Liver (tissue), 3 donors: ENCODE measurements at regions not wholly inside any gene's neighbourhood (a gene's known extent, or its start where the extent isn't known, plus 50 kb on each side); places are given as distances from the start of the nearest gene placed in this dataset.

ENCODE experiments used
- JUND ChIP-seq, 2 donors: IDR thresholded peaks; 2 replicates each; pipeline ENCODE4 v1.6.1; 2016; ENCODE audit warnings: antibody characterized with exemption in 2 of 2
- RAD21 ChIP-seq, 2 donors: IDR thresholded peaks; 2 replicates each; pipeline ENCODE4 v1.6.1; 2016; ENCODE audit warnings: antibody characterized with exemption in 2 of 2, mild to moderate bottlenecking in 2 of 2
- YY1 ChIP-seq: IDR thresholded peaks from 2 replicates; pipeline ENCODE4 v1.6.1; 2016; ENCODE audit warnings: antibody characterized with exemption, mild to moderate bottlenecking
- TF ChIP-seq, protein P1 (sequence below): fragments of 150-350 bp; IDR thresholded peaks from 2 replicates; pipeline ENCODE4 v1.5.1; 2017; ENCODE audit warnings: improper control_type of control experiment, low read depth, low read length; ENCODE audit not compliant: missing input control
- TF ChIP-seq, protein P2 (sequence below): IDR thresholded peaks from 2 replicates; pipeline ENCODE4 v1.6.1; 2016; ENCODE audit warnings: antibody characterized with exemption, mild to moderate bottlenecking
- donor health status: healthy.
- donor health status: healthy.

- TF ChIP-seq, protein P1, sequence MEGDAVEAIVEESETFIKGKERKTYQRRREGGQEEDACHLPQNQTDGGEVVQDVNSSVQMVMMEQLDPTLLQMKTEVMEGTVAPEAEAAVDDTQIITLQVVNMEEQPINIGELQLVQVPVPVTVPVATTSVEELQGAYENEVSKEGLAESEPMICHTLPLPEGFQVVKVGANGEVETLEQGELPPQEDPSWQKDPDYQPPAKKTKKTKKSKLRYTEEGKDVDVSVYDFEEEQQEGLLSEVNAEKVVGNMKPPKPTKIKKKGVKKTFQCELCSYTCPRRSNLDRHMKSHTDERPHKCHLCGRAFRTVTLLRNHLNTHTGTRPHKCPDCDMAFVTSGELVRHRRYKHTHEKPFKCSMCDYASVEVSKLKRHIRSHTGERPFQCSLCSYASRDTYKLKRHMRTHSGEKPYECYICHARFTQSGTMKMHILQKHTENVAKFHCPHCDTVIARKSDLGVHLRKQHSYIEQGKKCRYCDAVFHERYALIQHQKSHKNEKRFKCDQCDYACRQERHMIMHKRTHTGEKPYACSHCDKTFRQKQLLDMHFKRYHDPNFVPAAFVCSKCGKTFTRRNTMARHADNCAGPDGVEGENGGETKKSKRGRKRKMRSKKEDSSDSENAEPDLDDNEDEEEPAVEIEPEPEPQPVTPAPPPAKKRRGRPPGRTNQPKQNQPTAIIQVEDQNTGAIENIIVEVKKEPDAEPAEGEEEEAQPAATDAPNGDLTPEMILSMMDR, result no peak
- no peak for TF ChIP-seq JUND (IDR thresholded peaks at IDR 0.05)
- no peak for TF ChIP-seq RAD21 (IDR thresholded peaks at IDR 0.05)
- no peak for TF ChIP-seq YY1
- TF ChIP-seq, protein P2, sequence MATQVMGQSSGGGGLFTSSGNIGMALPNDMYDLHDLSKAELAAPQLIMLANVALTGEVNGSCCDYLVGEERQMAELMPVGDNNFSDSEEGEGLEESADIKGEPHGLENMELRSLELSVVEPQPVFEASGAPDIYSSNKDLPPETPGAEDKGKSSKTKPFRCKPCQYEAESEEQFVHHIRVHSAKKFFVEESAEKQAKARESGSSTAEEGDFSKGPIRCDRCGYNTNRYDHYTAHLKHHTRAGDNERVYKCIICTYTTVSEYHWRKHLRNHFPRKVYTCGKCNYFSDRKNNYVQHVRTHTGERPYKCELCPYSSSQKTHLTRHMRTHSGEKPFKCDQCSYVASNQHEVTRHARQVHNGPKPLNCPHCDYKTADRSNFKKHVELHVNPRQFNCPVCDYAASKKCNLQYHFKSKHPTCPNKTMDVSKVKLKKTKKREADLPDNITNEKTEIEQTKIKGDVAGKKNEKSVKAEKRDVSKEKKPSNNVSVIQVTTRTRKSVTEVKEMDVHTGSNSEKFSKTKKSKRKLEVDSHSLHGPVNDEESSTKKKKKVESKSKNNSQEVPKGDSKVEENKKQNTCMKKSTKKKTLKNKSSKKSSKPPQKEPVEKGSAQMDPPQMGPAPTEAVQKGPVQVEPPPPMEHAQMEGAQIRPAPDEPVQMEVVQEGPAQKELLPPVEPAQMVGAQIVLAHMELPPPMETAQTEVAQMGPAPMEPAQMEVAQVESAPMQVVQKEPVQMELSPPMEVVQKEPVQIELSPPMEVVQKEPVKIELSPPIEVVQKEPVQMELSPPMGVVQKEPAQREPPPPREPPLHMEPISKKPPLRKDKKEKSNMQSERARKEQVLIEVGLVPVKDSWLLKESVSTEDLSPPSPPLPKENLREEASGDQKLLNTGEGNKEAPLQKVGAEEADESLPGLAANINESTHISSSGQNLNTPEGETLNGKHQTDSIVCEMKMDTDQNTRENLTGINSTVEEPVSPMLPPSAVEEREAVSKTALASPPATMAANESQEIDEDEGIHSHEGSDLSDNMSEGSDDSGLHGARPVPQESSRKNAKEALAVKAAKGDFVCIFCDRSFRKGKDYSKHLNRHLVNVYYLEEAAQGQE, result no peak
Measured at GRCh38 chr6:167720456-167721285, 106.0 kb upstream of the AFDN start.
